Activated T-cell treated with anti-CD3 and anti-CD28 coated beads, Interleukin-2, amount 50 U/mL, for 1 hour (primary cell): ENCODE measurements at regions not wholly inside any gene's neighbourhood (a gene's known extent, or its start where the extent isn't known, plus 50 kb on each side); places are given as distances from the start of the nearest gene placed in this dataset.
"Not testable (repeated sequence)": the region's sequence is repeated elsewhere in the genome, so short reads cannot be mapped to it uniquely, and the experiment has no call there.

Experiments
- DNase-seq: peaks from one replicate; pipeline ENCODE4 v3.0.0-alpha.2; 2020

DNA sequence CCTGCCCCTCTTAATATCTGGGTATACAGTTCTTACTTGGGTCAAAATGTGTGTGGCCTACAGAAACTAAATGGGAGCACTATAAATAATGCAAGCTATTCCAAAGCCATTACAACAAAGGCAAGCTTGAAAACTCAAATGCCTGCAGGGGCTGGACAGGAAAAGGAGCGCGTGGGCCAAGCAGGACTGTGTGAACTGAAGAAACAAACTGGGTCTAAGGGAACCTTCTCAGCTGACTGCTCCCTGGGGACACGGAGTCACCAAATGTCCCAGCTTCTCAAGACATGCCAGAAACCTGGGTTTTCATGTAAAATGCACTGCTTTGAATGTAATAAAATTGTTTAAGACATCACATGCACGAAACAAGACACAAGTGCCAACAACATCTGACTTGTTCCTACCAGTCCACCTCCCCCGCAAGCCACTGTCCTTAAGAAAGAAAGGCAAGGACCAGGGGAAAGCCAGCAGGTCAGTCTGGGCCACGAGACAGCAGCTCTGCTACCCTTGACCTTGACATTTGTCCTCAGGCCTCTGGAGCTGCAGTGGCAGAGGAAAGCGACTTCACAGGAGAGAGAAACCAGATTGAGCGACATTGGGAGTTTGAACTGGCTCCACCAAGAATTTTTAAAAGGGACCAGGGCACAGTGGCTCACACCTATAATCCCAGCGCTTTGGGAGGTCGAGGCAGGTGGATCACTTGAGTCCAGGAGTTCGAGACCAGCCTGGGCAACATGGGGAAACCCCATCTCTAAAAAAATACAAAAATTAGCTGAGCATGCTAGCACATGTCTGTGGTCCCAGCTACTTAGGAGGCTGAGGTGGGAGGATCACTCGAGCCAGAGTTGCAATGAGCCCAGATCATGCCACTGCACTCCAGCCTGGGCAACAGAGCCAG is 89.7 kb upstream of the SH3BP4 start:
- no peak for DNase-seq

DNA sequence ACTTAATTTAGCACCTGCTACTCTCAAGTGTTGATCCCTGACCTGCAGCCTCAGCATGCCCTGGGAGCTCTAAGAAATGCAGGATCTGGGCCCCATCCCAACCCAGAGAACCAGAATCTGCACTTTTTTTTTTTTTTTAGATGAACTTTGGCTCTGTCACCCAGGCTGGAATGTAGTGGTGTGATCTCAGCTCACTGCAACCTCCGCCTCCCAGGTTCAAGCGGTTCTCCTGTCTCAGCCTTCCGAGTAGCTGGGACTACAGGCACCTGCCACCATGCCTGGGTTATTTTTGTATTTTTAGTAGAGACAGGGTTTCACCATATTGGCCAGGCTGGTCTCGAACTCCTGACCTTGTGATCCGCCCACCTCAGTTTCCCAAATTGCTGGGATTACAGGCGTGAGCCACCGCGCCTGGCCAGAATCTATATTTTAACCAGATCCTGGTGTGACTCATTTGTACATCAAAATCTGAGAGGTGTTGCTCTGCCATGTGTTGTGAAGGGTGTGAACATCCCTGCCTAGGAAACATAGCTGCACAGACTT is 92.4 kb upstream of the SH3BP4 start:
- DNase-seq, result not testable (repeated sequence)

DNA sequence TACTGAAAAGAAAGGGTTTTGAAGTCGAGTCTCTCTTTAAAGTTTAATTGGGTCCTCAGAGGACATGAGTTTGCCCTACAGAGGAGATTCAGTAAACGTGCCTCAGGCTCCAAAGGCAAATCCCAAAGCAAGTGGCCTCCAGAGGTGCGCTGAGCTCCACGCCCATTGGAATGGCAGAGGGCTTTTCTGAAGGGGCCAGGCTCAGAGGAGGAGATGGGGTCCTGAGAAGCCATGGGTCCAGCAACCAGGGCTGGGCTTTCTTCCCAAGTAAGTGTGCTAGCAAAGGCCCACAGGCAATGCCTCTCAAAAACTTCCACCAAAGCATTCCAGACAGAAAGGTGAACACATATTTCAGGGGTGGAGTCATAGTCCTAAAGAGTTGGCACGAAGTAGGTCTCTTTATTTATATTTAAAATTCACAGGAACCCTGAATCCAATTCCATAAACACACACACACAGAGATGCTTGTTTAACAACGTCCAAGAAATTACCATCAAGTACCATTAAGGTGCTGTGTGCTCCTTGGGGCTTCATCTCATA is 93.0 kb upstream of the SH3BP4 start:
- no peak for DNase-seq

DNA sequence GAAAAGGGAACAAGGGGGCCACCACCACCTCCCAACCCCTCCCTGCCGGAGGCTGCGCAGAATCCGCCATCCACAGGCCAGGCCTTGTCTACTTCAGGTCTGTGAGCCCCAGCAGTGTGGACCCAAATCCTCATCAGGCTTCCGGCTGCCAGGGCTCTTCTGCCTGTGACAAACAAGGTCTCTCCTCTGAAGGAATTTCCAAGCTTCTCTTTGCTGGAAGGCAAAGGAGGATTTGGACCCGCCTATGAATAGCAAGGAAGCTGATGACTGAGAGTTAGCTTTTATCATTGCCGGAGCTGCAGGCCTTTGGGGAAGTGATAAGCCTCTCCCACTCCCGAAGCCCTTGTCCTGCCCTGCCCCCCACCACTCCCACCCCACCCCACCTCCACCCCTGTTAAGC is 93.7 kb upstream of the SH3BP4 start:
- no peak for DNase-seq

DNA sequence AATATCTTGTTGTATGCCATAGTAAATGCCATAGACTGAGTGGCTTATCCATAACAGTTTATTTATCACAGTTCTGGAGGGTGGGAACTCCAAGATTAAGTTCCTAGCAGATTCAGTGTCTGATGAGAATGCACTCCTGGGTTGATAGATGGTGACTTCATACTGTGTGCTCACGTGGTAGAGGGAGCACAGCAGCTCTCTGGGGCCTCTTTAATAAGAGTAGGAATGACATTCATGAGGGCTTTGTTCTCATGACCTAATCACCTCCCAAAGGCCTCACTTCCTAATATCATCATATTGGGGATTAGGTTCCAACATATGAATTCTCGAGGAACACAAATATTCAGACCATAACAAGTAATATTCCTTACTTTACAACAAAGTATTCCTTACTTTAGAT is 98.1 kb upstream of the SH3BP4 start:
- DNase-seq, result no peak

DNA sequence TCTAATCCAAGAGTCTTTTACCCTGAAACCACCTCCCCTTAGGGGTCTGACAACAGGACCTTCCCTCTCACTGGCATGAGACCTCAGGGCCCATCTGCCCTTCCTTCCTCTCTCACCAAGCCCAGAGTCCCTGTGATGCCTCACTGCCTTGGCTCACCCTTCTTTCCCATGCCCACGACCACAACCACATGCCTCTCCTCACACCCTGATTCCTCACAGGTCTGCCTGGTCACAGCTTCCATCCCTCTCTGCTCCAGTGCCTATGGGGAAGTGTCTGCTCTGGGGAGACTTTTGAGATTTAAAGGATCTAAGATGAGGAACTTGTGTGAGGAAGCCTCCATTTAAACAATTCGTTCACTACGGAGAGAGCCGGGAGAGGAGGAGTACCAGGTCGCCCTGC is 98.9 kb upstream of the SH3BP4 start:
- DNase-seq, result no peak

DNA sequence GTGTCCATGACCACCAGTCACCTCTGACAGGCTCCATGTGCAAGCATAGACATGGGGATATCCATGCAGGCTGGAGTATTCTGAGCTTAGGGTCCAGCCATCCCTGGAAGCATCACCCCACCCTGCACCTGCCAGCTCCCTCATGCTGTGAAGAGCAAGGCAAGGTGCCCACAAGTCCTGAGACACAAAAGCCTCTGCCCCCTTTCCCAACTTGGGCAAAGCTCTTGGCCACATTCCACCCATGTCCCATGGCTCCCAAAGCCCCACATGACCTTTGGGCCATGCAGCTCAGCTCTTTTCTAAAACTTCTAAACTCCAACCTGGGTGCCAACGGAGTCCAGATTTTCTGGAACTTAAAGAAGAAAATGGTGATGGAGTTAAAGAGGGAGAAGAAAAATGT is 99.8 kb upstream of the SH3BP4 start:
- DNase-seq, result no peak

DNA sequence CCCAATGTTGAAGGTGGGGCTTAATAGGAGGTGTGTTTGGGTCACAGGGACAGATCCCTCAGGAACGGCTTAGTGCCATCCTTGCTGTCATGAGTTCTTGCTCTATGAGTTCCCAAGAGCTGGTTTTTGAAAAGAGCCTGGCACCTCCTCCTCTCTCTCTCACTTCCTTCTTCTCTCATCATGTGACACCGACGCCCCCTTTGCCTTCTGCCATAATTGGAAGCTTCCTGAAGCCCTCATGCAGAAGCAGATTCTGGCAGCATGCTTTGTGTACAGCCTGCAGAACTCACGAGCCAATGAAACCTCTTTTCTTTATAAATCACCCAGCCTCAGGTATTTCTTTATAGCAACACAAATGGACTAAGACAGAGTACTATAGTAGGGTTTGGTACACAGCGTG is 100.4 kb upstream of the SH3BP4 start:
- no peak for DNase-seq

DNA sequence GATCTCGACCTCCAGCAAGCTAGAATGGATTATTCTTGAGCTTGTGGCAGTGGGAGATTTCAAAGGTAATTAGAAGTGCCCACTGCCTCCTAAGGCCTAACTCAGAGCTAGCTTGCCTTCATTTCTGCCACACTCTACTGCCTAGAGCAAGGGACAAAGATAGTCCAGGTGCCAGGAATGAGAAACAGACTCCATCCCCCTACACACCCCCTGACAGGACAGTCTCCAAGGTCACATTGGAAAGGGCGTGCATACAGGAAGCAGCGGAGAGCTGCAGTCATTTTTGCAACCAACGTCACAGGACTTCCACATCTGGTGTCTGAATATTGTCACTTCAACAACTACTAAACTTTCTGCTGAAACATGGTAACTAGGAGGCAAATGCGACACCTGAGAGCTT is 101.0 kb upstream of the SH3BP4 start:
- DNase-seq, result no peak

DNA sequence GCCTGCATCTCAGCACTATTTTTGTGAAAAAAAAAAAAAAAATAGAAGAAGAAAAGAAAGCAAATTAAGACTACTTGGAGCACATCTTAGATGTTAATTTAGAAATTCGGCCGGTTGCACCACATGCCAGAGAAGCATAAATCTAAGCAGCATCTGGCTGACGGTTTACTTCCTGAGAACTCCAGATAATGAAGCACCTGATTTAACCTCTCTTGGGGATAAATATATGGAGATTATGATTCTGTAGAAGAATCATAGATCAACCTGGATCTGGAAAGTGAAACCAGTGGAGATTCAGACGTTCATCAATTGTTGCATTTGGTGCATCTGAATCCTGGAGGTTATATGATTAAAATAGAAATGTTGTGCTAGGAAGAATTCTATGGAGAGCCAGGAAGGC is 102.1 kb upstream of the SH3BP4 start:
- no peak for DNase-seq

DNA sequence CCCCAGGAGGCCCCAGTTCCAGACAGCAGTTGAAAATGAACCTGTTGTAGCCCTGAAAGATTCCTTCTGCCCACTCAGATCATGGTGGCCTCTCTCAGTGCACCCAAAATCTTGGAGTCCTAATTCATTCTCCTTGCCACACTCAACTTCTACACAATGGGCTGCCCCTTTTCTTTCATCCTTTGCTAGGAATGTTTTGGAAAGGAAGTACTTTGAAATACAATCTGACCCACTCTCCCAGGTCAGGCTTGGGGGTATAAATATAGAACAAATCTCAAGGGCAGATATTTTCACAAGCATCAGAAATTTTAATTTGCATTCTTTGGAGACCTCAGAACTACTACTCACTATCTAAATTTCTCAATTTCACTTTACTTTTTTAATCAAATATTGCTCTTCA is 103.2 kb upstream of the SH3BP4 start:
- no peak for DNase-seq

DNA sequence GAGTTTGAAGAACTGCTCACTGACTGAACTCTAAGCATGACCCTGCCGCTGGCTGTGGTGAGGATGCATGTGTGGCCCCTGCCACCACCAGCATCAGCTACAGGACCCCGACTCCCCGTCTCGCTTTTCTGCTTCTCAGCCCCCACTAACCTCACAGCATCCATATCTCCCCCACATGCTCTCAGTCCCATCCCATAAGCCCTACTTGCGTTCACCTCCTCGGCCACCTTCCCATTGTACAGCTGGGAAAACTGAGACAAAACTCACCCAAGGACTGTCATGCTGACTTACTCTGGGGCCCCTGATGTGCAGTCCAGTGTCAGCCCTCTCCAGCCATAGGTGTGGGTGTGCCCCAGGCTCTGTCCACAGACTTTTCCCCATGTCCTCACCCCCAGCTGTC is 104.2 kb upstream of the SH3BP4 start:
- no peak for DNase-seq

DNA sequence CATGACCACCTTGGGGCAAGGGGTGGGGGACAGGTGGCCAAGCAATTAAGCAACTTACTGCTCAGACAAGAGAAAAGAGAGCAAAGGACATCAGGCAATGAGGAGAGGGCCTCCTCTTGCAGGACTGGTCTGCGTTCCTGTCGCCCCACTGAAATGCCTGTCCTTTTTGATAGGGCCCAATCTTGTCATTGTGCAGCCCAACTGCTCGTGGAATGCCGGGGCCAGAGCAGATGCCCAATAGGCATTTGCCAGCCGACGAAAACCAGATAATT is 104.5 kb upstream of the SH3BP4 start:
- DNase-seq, result no peak

DNA sequence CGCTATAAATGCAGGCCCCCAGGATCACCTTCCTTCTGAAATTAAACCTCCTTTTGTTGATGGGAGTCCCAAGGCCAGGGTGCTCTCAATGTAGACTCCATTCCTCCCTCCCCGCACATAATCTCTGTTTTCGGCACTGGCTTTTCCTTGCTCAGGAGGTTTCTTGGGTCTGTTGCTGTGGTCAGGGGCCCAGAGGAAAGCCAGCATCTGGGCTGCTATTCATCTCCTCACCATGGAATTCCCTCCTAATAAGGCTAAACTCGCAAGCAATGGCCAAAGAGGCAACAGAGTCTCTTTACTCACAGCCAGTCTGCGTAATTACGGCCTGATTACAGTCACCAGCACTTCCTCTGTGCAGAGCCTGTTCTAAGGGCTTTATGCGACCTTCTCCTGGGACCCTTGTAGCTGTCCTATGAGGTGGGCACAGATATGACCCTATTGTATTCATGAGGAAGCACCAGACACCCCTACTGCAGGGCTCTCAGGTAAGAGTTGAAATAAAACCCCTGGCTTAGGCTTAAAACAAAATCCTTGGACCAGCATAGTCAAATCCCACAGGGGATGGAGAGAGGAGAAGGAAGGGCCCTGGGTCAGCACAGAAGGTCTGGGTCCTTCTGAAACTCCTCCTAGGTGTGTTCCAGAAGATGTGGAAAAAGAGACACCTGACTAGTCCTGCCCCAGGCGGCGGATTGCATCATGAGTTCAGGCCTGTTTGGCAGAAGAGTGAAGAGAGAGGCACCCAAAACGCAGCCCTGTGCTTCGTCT is 105.0 kb upstream of the SH3BP4 start:
- no peak for DNase-seq

DNA sequence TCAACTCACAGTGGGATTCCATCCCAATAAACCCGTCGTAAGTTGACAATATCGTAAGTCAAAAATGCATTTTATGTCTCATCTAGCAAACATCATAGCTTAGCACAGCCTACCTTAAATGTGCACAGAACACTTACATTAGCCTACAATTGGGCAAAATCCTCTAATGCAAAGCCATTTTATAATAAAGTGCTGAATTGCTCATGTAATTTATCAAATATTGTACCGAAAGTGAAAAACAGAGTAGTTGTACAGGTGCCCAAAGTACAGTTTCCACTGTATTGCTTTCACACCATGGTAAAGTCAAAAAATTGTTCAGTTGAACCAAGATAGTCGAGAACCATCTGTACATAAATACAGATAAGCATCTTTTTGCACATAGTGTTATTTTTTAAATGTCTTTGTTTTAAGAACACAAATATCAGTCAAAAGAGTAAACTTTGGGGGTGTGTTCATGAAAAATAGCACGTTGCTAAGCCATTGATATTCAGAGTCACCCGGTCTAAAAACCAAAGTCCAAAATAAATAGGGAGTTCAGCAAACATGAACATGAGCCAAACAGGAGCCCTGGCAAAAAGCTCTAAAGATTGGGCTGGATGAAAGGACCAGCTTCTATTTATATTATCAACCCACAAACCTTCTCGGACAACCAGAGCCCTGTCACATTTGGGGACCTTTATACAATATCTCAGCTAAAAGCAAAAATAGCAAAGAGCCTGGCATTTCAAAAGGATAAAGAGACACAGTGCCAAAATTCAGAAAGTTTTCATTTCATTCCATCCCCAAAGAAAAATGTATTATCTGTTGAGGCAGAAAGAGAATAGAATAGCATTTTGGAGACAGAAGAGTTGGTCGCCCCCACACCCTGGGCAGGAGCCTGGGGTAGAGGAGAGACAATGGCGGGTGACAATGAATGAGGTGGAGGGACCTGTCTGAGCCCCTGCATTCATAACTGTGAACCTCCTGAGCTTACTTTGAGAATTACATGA is 105.9 kb upstream of the SH3BP4 start:
- DNase-seq, result no peak

DNA sequence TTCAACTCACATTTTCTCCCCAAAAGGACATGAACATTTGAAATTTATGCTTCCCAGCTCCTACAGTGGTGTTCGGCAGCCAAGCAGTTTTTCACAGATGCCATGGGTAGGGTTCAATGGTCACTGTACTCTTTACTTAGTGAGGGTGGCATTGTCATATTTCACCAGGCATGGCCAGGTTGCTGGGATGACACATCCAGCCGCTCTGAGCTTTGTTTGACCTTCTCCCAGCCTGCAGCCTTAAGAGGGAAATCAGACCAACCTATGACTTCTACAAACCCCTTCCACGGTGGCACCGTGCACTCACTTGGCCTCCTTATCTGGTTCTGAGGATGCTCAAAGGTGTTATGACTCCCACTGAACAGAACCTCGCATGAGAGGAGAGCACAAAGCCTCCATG is 108.4 kb upstream of the SH3BP4 start:
- DNase-seq, result no peak

DNA sequence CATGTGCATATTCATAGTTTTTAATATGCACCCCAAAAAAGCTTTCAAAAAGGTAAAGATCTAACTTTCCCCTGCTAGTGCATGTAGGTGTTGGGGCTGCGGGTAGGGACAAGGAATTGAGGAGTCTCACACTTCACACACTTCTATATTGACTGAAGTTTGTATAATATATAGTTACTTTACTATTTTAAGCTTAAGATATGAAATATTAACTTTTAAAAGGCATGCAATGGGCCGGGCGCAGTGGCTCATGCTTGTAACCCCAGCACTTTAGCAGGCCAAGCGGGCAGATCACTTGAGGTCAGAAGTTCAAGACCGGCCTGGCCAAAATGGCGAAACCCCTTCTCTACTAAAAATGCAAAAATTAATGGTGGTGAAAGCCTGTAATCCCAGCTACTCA is 109.1 kb upstream of the SH3BP4 start:
- no peak for DNase-seq

DNA sequence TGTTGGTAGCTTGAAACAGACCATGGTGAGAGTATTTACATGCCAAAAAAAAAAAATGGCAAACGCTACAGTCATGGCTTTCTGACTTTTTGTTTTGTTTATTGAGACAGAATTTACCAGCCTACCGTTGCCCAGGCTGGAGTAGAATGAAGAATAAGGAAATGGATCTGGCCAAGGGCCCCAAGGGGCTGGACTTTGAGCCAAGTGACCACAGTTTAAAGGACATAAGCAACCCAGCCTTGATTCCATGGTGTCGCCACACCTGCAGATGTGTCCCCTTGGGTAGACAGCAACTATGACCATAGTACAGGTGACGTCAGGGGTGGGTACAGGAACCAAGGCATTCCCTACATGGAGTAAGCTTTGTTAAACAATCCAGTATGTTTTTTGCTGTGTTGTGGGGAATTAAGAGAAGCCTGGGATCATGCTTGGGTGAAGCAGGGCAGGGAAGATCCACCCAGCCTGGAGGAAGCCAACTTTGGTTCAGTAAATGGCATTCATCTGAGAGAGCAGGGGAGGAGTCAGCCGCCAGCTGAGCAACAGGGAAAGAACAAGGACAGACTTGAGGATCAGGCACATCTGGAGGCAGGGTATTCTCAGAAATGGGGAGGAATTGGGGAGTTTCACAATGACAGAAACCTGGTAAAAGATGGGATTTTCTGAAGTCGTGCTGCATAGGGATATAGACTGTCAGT is 110.3 kb upstream of the SH3BP4 start:
- no peak for DNase-seq

DNA sequence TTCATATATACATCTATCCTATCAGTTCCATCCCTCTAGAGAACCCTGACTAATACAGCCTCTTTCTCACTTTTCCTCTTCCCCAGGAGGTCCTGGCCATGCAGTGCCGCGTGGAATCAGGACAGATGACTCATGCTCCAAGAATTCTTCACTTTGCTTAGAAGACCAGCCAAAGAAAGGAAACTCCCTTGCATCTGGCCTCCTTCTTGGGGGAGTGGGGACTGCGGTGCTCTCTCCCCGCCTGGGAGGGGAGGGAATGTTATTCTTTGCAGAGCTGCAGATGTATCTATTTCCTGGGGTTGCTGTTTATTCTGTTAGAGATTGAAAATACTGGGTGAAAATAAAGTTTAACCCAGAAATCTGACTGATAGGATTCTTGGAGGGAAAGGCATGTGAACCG is 111.5 kb upstream of the SH3BP4 start:
- no peak for DNase-seq

DNA sequence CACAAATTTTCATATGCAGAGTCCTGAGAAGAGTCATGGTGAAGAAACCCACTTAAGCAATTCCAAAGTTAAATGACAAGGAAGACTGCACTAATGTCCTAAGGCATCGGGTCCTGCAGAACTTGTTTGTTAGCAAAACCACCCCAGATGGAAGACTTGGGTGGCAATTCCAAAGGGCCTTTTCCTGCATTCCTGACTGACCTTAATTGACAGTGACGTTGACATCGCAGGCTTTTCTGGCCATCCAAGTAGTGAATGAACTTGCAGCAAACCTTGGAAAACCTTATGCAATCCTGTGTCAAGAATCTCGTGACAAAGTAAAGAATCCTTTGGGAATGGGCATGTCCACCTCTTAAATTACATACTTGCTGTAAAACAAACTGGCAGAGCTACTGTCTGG is 112.5 kb upstream of the SH3BP4 start:
- DNase-seq, result no peak

DNA sequence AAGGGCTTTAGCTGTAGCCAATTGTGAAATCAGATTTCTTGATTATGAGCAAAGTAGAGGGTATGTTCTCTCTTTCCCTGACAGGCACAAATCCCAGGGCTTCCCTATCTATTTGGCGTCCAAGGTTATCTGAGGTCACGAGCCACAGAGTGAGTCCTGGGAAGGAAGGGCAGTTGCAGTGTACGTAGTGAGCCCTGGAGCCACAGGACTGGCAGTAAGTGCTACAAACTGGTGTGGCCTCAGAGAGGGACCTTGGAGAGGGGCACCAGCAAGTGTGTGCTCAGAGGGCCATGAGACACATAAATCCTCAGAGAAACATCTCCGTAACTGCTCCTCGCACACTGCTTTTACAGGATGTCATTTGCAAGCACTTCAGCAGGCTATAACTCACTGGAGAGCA is 115.5 kb upstream of the SH3BP4 start:
- no peak for DNase-seq

DNA sequence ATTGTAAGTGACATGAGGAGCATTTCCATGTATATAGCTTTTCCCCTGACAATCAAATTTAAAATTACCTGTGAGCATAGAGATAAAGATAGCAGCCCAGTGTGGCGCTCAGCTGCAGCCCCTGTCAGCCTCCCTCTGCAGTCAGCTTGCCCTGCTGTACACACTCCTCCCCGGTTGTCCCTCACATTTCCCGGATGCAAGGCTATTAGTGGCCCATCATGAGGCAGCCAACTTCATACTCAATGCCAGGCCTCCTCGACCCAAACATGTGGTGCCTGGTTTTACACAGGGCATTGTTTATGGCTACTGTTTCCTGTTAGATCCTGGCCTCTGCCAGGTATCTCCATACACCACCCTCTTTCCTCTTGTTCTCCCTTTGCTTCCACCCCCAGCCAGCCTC is 116.1 kb upstream of the SH3BP4 start:
- no peak for DNase-seq
